Endothelial cell of umbilical vein (primary cell): ENCODE measurements at regions not wholly inside any gene's neighbourhood (a gene's known extent, or its start where the extent isn't known, plus 50 kb on each side); places are given as distances from the start of the nearest gene placed in this dataset.
"Not testable (repeated sequence)": the region's sequence is repeated elsewhere in the genome, so short reads cannot be mapped to it uniquely, and the experiment has no call there.

Experiments
- BruUV-seq: library from RNA; stranded (reverse); fragments of 400-500 nt; replicated peaks from 2 replicates; lab custom pipeline; 2021; lab: Mats Ljungman, UMichigan
- CTCF ChIA-PET: fragments of 300-600, 350-600 bp; sonication (Branson Sonifier 250); formaldehyde crosslinking; loops from one replicate; lab custom pipeline; 2021; ENCODE audit warnings: antibody characterized with exemption, inconsistent platforms; lab: Charles Lee
- POLR2A ChIA-PET: fragments of 300-600, 350-600 bp; sonication (Branson Sonifier 250); formaldehyde crosslinking; loops from one replicate; lab custom pipeline; 2021; ENCODE audit warnings: antibody characterized with exemption, inconsistent platforms; lab: Charles Lee
- DNase-seq: peaks from one replicate; pipeline ENCODE4 v3.0.0-alpha.2; 2011; ENCODE audit warnings: low read depth, low spot score
- FAIRE-seq: peaks from 2 replicates; lab custom pipeline; 2011; peaks lifted over from hg19 to GRCh38; lab: Jason Lieb, UNC
- H2AFZ ChIP-seq: 2 replicates; pipeline ENCODE4 v1.6.0; 2012; ENCODE audit warnings: low read depth, low read length, control low read depth, inconsistent platforms
- H3K27ac ChIP-seq: 2 replicates; pipeline ENCODE4 v1.5.1; 2011; ENCODE audit warnings: low read depth, mild to moderate bottlenecking, control low read depth, low read length, moderate library complexity; ENCODE audit not compliant: insufficient read depth
- H3K27me3 ChIP-seq, 2 experiments: 2 replicates each; pipeline versions ENCODE4 v1.6.0 to v1.6.1; 2011; ENCODE audit warnings: low read length in 2 of 2, mixed read lengths in 1 of 2; ENCODE audit not compliant: control insufficient read depth in 2 of 2, insufficient read depth in 2 of 2
- H3K36me3 ChIP-seq, 2 experiments: 2 replicates in 1 of 2; 3 replicates in 1 of 2; pipeline ENCODE4 v1.5.1; 2011; ENCODE audit warnings: low read length in 2 of 2, mild to moderate bottlenecking in 1 of 2, moderate library complexity in 1 of 2; ENCODE audit not compliant: control insufficient read depth in 2 of 2, insufficient read depth in 2 of 2; ENCODE audit errors: extremely low read depth in 1 of 2
- H3K4me1 ChIP-seq: 3 replicates; pipeline ENCODE4 v1.5.1; 2011; ENCODE audit warnings: mild to moderate bottlenecking, low read length; ENCODE audit not compliant: control insufficient read depth, insufficient read depth; ENCODE audit errors: extremely low read depth
- H3K4me2 ChIP-seq: 2 replicates; pipeline ENCODE4 v1.6.1; 2011; ENCODE audit warnings: low read length, control low read depth, mixed read lengths; ENCODE audit not compliant: insufficient read depth
- H3K4me3 ChIP-seq, 3 experiments: fragments of 200-600 bp in 1 of 3; sonication (generic), shearing (Covaris generic) in 1 of 3; replicated peaks in 1 of 3; 2 replicates each; pipeline ENCODE4 v1.5.1; 2011 to 2016; ENCODE audit warnings: control low read depth in 3 of 3, low read length in 3 of 3, mild to moderate bottlenecking in 2 of 3, inconsistent platforms in 1 of 3, low read depth in 1 of 3, moderate library complexity in 1 of 3; ENCODE audit not compliant: insufficient read depth in 1 of 3
- H3K79me2 ChIP-seq: 2 replicates; pipeline ENCODE4 v1.6.0; 2012; ENCODE audit warnings: low read length, inconsistent platforms; ENCODE audit not compliant: control insufficient read depth, insufficient read depth
- H3K9ac ChIP-seq: replicated peaks from 2 replicates; pipeline ENCODE3; 2011; ENCODE audit warnings: low read length, control low read depth; ENCODE audit not compliant: insufficient read depth; ENCODE audit errors: extremely low read depth
- H3K9me1 ChIP-seq: replicated peaks from 3 replicates; pipeline ENCODE4 v1.6.0; 2011; ENCODE audit warnings: mild to moderate bottlenecking, low read length; ENCODE audit not compliant: control insufficient read depth, insufficient read depth; ENCODE audit errors: extremely low read depth
- H3K9me3 ChIP-seq: replicated peaks from 2 replicates; pipeline ENCODE4 v1.5.1; 2012; ENCODE audit warnings: low read length, inconsistent platforms; ENCODE audit not compliant: control insufficient read depth, insufficient read depth
- H4K20me1 ChIP-seq: replicated peaks from 2 replicates; pipeline ENCODE3; 2011; ENCODE audit warnings: mild to moderate bottlenecking, low read length; ENCODE audit not compliant: control insufficient read depth, insufficient read depth; ENCODE audit errors: extremely low read depth
- EZH2 ChIP-seq: IDR thresholded peaks from 2 replicates; pipeline ENCODE4 v1.6.1; 2012; ENCODE audit warnings: borderline replicate concordance, low read depth, mild to moderate bottlenecking, moderate library complexity, low read length, inconsistent platforms; ENCODE audit not compliant: severe bottlenecking
- FOS ChIP-seq: IDR thresholded peaks from 2 replicates; pipeline ENCODE4 v1.6.1; 2011; ENCODE audit warnings: mild to moderate bottlenecking, low read length, moderate library complexity, borderline replicate concordance; ENCODE audit not compliant: insufficient read depth
- GATA2 ChIP-seq: IDR thresholded peaks from 2 replicates; pipeline ENCODE4 v1.7.0; 2011; ENCODE audit warnings: low read depth, mild to moderate bottlenecking, moderate library complexity, mixed read lengths, low read length; ENCODE audit not compliant: insufficient read length, insufficient read depth
- JUN ChIP-seq: IDR thresholded peaks from 2 replicates; pipeline ENCODE4 v1.6.1; 2011; ENCODE audit warnings: borderline replicate concordance, low read depth; ENCODE audit not compliant: insufficient read length, insufficient read depth
- MYC ChIP-seq: IDR thresholded peaks from one replicate; pipeline ENCODE4 v1.6.1; 2011; ENCODE audit warnings: mild to moderate bottlenecking, low read depth, low read length
- POLR2A ChIP-seq: IDR thresholded peaks from 2 replicates; pipeline ENCODE4 v1.6.1; 2012; ENCODE audit warnings: low read depth, mild to moderate bottlenecking, control low read depth, low read length
- POLR2AphosphoS5 ChIP-seq: IDR thresholded peaks from 2 replicates; pipeline ENCODE4 v1.6.1; 2012; ENCODE audit warnings: low read depth, mild to moderate bottlenecking, control low read depth, low read length, moderate library complexity; ENCODE audit not compliant: insufficient read depth
- dilution Hi-C: fragments of 300-500 bp; cut with MboI; formaldehyde crosslinking; loops from one replicate; pipeline ENCODE4 v1.15.0; 2019; ENCODE audit warnings: low sequenced_read_pairs; ENCODE audit not compliant: extremely low pct_ligation_motif_present
- intact Hi-C: fragments of 100-400 bp; cut with micrococcal nuclease; formaldehyde crosslinking; loops from one replicate; pipeline ENCODE4 v1.10.0; 2022
- TF ChIP-seq, protein P1 (sequence below): IDR thresholded peaks from 2 replicates; pipeline ENCODE4 v1.6.1; 2011; ENCODE audit not compliant: insufficient read depth, insufficient read length
- TF ChIP-seq, protein P2 (sequence below), 2 donors: IDR thresholded peaks; 1 replicate in 1 of 2; 2 replicates in 1 of 2; pipeline ENCODE4 v1.5.1; 2011; ENCODE audit warnings: low read length in 2 of 2, mild to moderate bottlenecking in 2 of 2, moderate library complexity in 2 of 2, control low read depth in 1 of 2, inconsistent platforms in 1 of 2, low read depth in 1 of 2; ENCODE audit not compliant: insufficient read depth in 1 of 2; ENCODE audit errors: extremely low read depth in 1 of 2

DNA sequence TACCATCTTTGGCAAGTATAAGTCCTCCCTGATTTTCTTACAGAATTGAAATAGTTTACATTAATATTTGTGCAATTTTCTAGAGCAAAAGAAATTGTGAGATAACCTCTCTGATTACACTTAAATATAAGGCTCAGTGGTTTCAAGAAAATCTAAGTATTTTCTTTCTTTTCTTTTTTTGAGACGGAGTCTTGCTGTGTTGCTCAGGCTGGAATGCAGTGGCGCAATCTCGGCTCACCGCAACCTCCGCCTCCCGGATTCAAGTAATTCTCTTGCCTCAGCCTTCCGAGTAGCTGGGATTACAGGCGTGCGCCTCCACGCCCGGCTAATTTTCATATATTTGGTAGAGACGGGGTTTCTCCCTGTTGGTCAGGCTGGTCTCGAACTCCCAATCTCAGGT, 813.9 kb upstream of the SLC10A2 start:
- H4K20me1 ChIP-seq, H3K27ac ChIP-seq, H3K4me2 ChIP-seq, FAIRE-seq, BruUV-seq, H2AFZ ChIP-seq, H3K4me3 ChIP-seq, H3K9me3 ChIP-seq, H3K79me2 ChIP-seq, H3K36me3 ChIP-seq, dilution Hi-C loops, H3K9ac ChIP-seq, H3K9me1 ChIP-seq, H3K27me3 ChIP-seq, DNase-seq, POLR2A ChIA-PET: not testable (repeated sequence)
- H3K4me1 ChIP-seq, result peaks cover 12% of the 10 kb centered on the region
- CTCF ChIA-PET, result interaction anchor here (0.9 kb wide), 1 partner anchor 894 kb away, joined by 3 read pairs; no protein-coding TSS in a partner anchor
- intact Hi-C loops, result loop anchor here (5.0 kb wide), 2 partner anchors 527 to 963 kb away; no protein-coding TSS in a partner anchor

DNA sequence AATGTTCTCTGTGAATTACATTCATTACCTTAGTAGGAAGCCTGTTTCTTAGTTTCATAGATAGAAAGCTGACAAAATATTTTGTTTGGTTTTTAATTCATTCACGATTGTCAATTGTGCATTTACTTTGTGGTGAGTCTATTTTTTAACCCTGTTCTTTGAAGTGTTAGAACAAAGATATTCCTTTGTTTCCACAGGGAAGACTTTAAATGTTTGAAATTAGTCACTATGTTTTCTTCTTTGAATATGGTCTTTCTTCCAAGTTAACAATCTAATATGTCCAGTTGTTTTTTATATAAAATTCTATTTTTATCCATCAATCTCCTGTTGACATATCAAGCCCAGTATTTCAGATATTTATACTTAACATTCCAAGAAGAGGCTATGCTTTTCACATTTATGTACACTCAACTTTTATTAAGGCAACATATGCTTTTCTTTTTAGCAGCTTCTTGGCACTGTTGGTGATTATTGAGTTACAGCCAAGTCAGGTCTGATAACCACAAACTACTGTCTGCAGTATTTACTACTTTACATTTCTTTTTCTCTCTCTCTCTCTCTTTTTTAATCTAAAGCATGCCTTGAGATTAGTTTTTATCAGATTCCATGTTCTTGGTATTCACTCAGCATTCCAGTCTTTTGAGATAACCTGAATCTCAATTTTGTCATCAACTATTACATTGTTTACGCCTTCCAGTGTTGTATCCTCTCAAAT, 812.8 kb upstream of the SLC10A2 start:
- no TSS peak for BruUV-seq
- H2AFZ ChIP-seq, result no peak overlapping the region
- TF ChIP-seq, protein P1, sequence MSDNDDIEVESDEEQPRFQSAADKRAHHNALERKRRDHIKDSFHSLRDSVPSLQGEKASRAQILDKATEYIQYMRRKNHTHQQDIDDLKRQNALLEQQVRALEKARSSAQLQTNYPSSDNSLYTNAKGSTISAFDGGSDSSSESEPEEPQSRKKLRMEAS, result no peak
- no peak for TF ChIP-seq JUN
- TF ChIP-seq MYC, result no peak
- TF ChIP-seq EZH2, result no peak
- no peak for TF ChIP-seq POLR2A
- no peak for TF ChIP-seq GATA2
- TF ChIP-seq POLR2AphosphoS5, result no peak
- TF ChIP-seq FOS, result no peak
- TF ChIP-seq, protein P2, sequence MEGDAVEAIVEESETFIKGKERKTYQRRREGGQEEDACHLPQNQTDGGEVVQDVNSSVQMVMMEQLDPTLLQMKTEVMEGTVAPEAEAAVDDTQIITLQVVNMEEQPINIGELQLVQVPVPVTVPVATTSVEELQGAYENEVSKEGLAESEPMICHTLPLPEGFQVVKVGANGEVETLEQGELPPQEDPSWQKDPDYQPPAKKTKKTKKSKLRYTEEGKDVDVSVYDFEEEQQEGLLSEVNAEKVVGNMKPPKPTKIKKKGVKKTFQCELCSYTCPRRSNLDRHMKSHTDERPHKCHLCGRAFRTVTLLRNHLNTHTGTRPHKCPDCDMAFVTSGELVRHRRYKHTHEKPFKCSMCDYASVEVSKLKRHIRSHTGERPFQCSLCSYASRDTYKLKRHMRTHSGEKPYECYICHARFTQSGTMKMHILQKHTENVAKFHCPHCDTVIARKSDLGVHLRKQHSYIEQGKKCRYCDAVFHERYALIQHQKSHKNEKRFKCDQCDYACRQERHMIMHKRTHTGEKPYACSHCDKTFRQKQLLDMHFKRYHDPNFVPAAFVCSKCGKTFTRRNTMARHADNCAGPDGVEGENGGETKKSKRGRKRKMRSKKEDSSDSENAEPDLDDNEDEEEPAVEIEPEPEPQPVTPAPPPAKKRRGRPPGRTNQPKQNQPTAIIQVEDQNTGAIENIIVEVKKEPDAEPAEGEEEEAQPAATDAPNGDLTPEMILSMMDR (IDR thresholded peaks at IDR 0.05; ENCODE audit: extremely low read depth in 1 of 2, insufficient read depth in 1 of 2, low read depth in 1 of 2, low read length in 2 of 2), result no peak
- intact Hi-C loops (no loop called here), dilution Hi-C loops (no loop called here)
- no peak overlapping the region for H3K9ac ChIP-seq
- H3K27me3 ChIP-seq, result no peaks in the 10 kb centered on the region
- H3K36me3 ChIP-seq, result no peaks in the 10 kb centered on the region
- no peaks in the 10 kb centered on the region for H4K20me1 ChIP-seq
- FAIRE-seq (no peak), DNase-seq (no peak)
- H3K9me3 ChIP-seq, result no peaks in the 10 kb centered on the region
- H3K4me1 ChIP-seq, result peaks cover 10% of the 10 kb centered on the region
- POLR2A ChIA-PET, result no interaction called here
- CTCF ChIA-PET, result no interaction called here
- H3K4me2 ChIP-seq, result no peak overlapping the region
- no peaks in the 10 kb centered on the region for H3K79me2 ChIP-seq
- no peak overlapping the region for H3K4me3 ChIP-seq
- H3K27ac ChIP-seq, result no peak overlapping the region
- H3K9me1 ChIP-seq, result no peaks in the 10 kb centered on the region
